BLaER1 treated with 17β-estradiol and CSF1 and Interleukin-3, amounts not matched to agents 10 nM and 100 nM (cell line): ENCODE measurements at regions not wholly inside any gene's neighbourhood (a gene's known extent, or its start where the extent isn't known, plus 50 kb on each side); places are given as distances from the start of the nearest gene placed in this dataset.
A peak's percentile ranks its signal among the peaks of the same experiment; 100 is the strongest.
"Not testable (repeated sequence)": the region's sequence is repeated elsewhere in the genome, so short reads cannot be mapped to it uniquely, and the experiment has no call there.

Experiments used
- H3K27ac ChIP-seq, 11 experiments: shearing (Covaris generic); formaldehyde crosslinking; 2 replicates each; pipeline ENCODE4 v1.8.1; 2022
- H3K27me3 ChIP-seq, 11 experiments: shearing (Covaris generic); formaldehyde crosslinking; 2 replicates each; pipeline ENCODE4 v1.8.1; 2022
- H3K36me3 ChIP-seq, 11 experiments: shearing (Covaris generic); formaldehyde crosslinking; 2 replicates each; pipeline ENCODE4 v1.8.1; 2022
- H3K4me1 ChIP-seq, 10 experiments: shearing (Covaris generic); formaldehyde crosslinking; 2 replicates each; pipeline ENCODE4 v1.8.1; 2022
- H3K4me2 ChIP-seq, 11 experiments: shearing (Covaris generic); formaldehyde crosslinking; 2 replicates each; pipeline ENCODE4 v1.8.1; 2022
- H3K4me3 ChIP-seq, 10 experiments: shearing (Covaris generic); formaldehyde crosslinking; 2 replicates each; pipeline ENCODE4 v1.8.1; 2022
- H3K9ac ChIP-seq, 11 experiments: shearing (Covaris generic); formaldehyde crosslinking; 2 replicates each; pipeline ENCODE4 v1.8.1; 2022
- H3K9me3 ChIP-seq, 11 experiments: shearing (Covaris generic); formaldehyde crosslinking; replicated peaks in 1 of 11; 2 replicates each; pipeline ENCODE4 v1.8.1; 2022
- H4K20me1 ChIP-seq, 11 experiments: shearing (Covaris generic); formaldehyde crosslinking; 2 replicates each; pipeline ENCODE4 v1.8.1; 2022
- Cebpa-rat ChIP-seq, 11 experiments: shearing (Covaris generic); IDR thresholded peaks; 2 replicates each; pipeline ENCODE4 v1.8.1; 2022

DNA sequence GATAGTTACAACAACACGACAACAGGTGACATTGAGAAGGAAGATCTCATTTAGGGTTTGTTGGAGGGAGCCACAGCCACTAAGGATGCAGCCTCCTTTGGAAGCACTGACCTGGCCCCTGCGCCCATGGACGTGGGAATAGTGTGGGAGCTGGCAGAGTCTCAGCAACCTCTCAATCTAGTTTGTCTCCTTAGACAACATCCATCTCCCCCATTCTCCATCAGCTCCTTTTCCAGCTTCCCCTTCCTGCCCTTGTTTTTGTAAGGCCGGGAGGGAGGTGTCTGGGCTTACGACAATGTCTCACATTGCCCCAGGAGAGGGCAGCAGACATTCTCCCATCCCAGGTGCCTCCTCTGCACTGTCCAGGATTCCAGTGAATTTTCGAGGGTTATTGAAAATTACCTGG, 170.2 kb upstream of the PZP start:
- Histone ChIP-seq H3K9me3 (no peaks in the 10 kb centered on the region), H3K27me3 (no peaks in the 10 kb centered on the region), H4K20me1 (no peaks in the 10 kb centered on the region), H3K4me1 (peaks cover 0 to 22% (median 14%) of the 10 kb centered on the region in 10 experiments; a peak in 15 of 20 replicates), H3K9ac (no peak overlapping the region), H3K4me2 (no peak overlapping the region), H3K36me3 (no peaks in the 10 kb centered on the region), H3K4me3 (no peak overlapping the region), H3K27ac (no peak overlapping the region)
- no peak for TF ChIP-seq Cebpa-rat (IDR thresholded peaks at IDR 0.05)

DNA sequence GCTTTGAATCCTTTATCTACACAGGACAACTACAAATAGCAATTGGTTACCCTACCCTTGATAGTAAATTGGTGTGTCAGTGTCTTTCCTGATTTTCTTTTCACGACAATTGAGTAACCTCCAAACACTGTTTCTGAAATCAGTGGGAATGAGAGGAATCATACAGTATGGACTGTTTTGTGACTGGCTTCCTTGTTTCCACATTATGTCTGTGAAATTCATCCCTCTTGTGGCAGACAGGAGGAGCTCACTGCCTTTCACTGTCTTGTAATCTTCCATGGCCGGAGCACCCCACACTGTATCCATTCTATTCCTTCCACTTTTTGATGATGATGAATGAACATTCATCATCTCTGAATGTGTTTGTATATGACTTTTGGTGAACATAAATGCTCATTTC, 164.0 kb upstream of the PZP start:
- no peaks in the 10 kb centered on the region for H3K9me3 ChIP-seq
- no peak overlapping the region for H3K27ac ChIP-seq
- H4K20me1 ChIP-seq, result no peaks in the 10 kb centered on the region
- H3K36me3 ChIP-seq, result no peaks in the 10 kb centered on the region
- no peak overlapping the region for H3K4me3 ChIP-seq
- no peak for TF ChIP-seq Cebpa-rat (IDR thresholded peaks at IDR 0.05)
- peaks cover 0 to 8% (median 0%) of the 10 kb centered on the region in 10 experiments; a peak in 4 of 20 replicates for H3K4me1 ChIP-seq
- H3K27me3 ChIP-seq, result no peaks in the 10 kb centered on the region
- H3K4me2 ChIP-seq, result no peak overlapping the region
- H3K9ac ChIP-seq, result no peak overlapping the region

DNA sequence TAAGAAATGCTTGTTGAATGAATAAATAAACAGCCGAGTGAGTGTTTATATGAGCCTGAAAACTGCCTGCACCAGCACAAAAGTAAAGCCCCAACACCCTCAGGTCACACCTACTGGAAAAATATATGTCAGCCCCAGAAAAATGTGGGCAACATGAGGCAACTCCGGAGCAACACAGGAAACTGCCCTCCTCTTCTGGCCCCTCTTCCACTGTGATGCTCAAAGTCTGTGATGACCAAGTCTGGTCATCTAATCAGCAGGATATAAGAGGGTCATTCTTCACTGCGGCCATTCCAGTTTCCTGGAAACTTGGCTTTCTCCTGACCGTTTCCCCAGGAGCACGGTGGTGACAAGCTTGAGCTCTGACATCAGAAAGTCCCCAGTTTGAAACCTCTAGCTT, 159.6 kb upstream of the PZP start:
- H3K27me3 ChIP-seq, result no peaks in the 10 kb centered on the region
- TF ChIP-seq Cebpa-rat (IDR thresholded peaks at IDR 0.05), result no peak
- H3K27ac ChIP-seq, result no peak overlapping the region
- H3K4me1 ChIP-seq, result peaks cover 20 to 48% (median 30%) of the 10 kb centered on the region in 10 experiments
- no peak overlapping the region for H3K4me3 ChIP-seq
- no peaks in the 10 kb centered on the region for H3K36me3 ChIP-seq
- H3K9ac ChIP-seq, result no peak overlapping the region
- H4K20me1 ChIP-seq, result no peaks in the 10 kb centered on the region
- no peaks in the 10 kb centered on the region for H3K9me3 ChIP-seq
- 0 out of 22 replicates have a peak overlapping the region, but pooled peaks of 1 of the 11 experiments have one; percentile 10 for H3K4me2 ChIP-seq

DNA sequence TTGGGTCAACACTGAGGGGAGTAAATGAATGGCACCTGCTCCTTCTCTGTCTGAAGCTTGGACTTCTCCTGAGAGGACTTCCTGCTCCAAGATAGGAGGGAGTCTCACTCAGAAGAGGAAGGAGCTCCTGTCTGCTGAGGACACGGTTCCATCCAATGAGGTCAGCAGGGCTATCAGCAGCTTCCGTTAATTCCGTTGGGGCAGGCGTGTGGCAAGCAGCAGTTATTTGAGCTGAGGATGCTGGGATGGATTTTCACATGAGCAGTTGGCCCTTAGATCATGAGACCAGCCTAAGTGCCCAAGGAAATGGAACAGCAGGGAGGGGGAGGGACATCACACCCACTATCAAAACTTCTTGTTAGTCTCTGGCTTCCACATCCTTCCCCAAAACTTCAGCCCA, 159.0 kb upstream of the PZP start:
- Histone ChIP-seq H3K27me3 (no peaks in the 10 kb centered on the region), H3K27ac (no peak overlapping the region), H3K9me3 (no peaks in the 10 kb centered on the region), H3K4me1 (peaks cover 20 to 48% (median 30%) of the 10 kb centered on the region in 10 experiments), H3K4me3 (no peak overlapping the region), H3K36me3 (no peaks in the 10 kb centered on the region), H4K20me1 (no peaks in the 10 kb centered on the region), H3K9ac (no peak overlapping the region), H3K4me2 (peak overlapping the region in 3 of 11 experiments; percentile 10 to 25 (median 12); a peak in 1 of 22 replicates)
- no peak for TF ChIP-seq Cebpa-rat (IDR thresholded peaks at IDR 0.05)

DNA sequence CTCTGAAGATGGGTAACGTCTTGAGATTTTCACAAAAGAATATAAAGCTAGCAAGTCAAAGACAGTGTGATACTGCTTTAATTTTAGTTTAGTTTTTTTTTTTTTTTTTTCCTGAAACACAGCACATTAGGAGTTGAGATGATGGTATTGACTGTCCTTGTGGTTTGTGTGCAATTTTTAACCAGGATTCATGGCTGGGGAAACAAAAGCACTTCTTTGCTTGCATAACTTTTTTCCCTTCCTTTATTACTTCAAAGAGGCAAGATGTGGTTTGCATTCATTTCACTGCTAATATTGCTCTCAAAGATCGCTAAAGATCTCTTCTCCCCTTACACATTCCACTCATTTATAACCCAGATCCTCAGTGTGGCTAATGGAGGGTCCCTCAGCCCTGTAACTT, 157.1 kb upstream of the PZP start:
- H3K9ac ChIP-seq, result peak overlapping the region in 8 of 11 experiments; percentile 16 to 55 (median 38); a peak in 10 of 22 replicates
- H3K4me2 ChIP-seq, result peak overlapping the region; percentile 45 to 90 (median 71)
- peak overlapping the region in 9 of 11 experiments; percentile 26 to 73 (median 64); a peak in 16 of 22 replicates for H3K27ac ChIP-seq
- no peaks in the 10 kb centered on the region for H4K20me1 ChIP-seq
- H3K27me3 ChIP-seq, result no peaks in the 10 kb centered on the region
- no peaks in the 10 kb centered on the region for H3K9me3 ChIP-seq
- H3K36me3 ChIP-seq, result no peaks in the 10 kb centered on the region
- H3K4me1 ChIP-seq, result peaks cover 20 to 48% (median 30%) of the 10 kb centered on the region in 10 experiments
- TF ChIP-seq Cebpa-rat (IDR thresholded peaks at IDR 0.05), result 0 out of 22 replicates have a peak, but pooled peaks of 1 of the 11 experiments have one; percentile 32
- peak overlapping the region in 3 of 10 experiments; percentile 8 to 14 (median 10); a peak in 4 of 20 replicates for H3K4me3 ChIP-seq

DNA sequence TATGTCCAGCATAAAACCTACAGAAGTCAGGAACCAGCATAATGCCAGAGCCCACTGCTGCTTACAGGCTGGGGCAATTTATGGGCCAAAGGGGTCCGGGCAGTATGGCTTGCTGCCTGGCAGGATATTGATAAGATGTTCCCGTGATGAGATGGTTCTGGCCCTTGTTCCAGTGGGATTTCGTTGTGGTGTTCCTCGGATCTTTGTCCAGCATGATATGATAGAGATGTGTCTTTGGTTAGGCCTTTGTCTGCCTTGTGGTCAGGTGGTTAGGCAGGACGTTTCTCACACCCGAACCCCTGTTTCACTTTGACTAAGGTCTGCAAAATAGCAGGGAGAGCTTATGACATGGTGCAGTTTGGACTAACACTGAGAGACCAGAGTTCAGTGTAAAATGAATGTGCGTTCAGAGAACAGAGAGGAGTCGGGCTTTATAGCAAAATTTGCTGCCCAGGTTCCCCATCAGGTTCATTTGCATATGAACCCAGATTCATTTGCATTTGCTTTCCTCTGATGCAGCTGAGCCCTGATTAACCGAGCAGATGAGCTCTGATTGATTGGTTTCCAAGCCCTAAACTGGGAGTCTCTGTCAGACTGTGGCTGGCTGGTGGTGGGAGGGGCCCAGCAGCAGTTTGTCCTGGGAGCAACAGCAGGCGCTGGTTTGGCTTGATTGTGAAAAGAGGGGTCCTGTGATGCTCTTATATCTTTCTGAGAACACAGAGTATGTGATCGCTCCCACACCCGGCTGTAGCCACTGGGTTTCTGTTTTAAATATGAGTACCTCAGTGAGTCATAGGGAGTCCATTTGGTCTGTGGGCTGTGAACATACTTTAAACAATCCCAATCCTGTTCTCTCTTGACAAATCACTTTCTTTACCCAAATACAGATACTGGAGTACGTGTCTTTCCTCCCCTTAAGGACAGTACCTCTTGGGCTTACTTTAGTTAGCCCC, 156.3 kb upstream of the PZP start:
- peak overlapping the region in 3 of 10 experiments; percentile 8 to 14 (median 10); a peak in 4 of 20 replicates for H3K4me3 ChIP-seq
- peak overlapping the region in 9 of 11 experiments; percentile 26 to 73 (median 64); a peak in 17 of 22 replicates for H3K27ac ChIP-seq
- peaks cover 20 to 48% (median 30%) of the 10 kb centered on the region in 10 experiments for H3K4me1 ChIP-seq
- H3K27me3 ChIP-seq, result no peaks in the 10 kb centered on the region
- H3K4me2 ChIP-seq, result peak overlapping the region; percentile 45 to 90 (median 71)
- TF ChIP-seq Cebpa-rat (IDR thresholded peaks at IDR 0.05), result no peak
- H3K9me3 ChIP-seq, result no peaks in the 10 kb centered on the region
- H3K36me3 ChIP-seq, result no peaks in the 10 kb centered on the region
- no peaks in the 10 kb centered on the region for H4K20me1 ChIP-seq
- H3K9ac ChIP-seq, result peak overlapping the region in 8 of 11 experiments; percentile 16 to 55 (median 38); a peak in 12 of 22 replicates

DNA sequence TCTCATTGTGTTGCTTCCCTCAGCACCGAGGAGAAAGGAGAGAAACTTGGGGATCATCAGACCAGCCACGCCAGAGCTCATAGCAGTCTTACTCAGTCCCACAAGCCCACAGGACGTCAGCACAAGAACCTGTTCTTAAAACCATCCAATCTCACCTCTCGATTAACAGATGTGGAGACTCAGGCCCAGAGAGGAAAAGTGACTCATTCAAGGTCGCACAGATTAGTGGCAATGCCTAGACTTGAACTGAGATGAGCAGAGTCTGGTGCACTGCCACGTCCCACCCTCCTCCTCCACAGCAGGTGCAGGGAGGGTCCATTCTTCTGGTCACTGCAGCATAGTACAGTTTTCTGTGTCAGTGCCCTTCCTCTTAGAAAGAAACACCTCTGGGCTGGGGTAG, 154.9 kb upstream of the PZP start:
- Histone ChIP-seq H3K27ac (no peak overlapping the region), H3K9me3 (peaks cover 0 to 4% (median 0%) of the 10 kb centered on the region in 11 experiments; a peak in 3 of 22 replicates), H4K20me1 (no peaks in the 10 kb centered on the region), H3K27me3 (no peaks in the 10 kb centered on the region), H3K4me3 (no peak overlapping the region), H3K36me3 (no peaks in the 10 kb centered on the region), H3K4me2 (peak overlapping the region in 4 of 11 experiments; percentile 32 to 90 (median 82); a peak in 4 of 22 replicates), H3K4me1 (peaks cover 20 to 48% (median 30%) of the 10 kb centered on the region in 10 experiments), H3K9ac (no peak overlapping the region)
- TF ChIP-seq Cebpa-rat (IDR thresholded peaks at IDR 0.05), result no peak

DNA sequence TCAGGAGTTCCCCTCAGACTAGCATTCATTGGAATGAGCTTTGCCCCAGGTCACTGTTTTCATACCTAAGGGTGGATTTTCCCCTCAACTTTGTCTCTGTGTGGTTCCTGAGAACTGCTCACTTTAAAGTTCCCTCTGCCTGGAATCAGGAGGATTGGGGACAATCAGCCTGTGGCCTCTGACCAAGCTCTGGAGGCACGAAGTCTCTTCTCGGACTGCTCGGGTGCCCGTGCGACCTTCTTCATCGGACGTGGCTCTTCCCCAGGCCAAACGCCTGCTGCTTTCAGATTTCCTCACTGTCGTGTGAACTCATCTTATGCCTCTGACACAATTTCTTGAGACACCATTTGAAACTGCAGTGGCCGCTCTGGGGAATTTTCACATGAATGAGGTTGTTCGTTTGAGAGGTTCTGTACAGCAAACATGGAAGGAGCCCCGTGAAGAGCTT, 153.7 kb upstream of the PZP start:
- Histone ChIP-seq H3K36me3 (no peaks in the 10 kb centered on the region), H3K9me3 (peaks cover 0 to 4% (median 0%) of the 10 kb centered on the region in 11 experiments; a peak in 4 of 22 replicates), H3K4me3 (no peak overlapping the region), H3K27ac (peak overlapping the region in 1 of 11 experiments; percentile 7; a peak in 1 of 22 replicates), H3K4me1 (peaks cover 20 to 39% (median 28%) of the 10 kb centered on the region in 10 experiments), H3K27me3 (no peaks in the 10 kb centered on the region), H3K9ac (no peak overlapping the region), H4K20me1 (no peaks in the 10 kb centered on the region), H3K4me2 (no peak overlapping the region)
- TF ChIP-seq Cebpa-rat (IDR thresholded peaks at IDR 0.05), result no peak

DNA sequence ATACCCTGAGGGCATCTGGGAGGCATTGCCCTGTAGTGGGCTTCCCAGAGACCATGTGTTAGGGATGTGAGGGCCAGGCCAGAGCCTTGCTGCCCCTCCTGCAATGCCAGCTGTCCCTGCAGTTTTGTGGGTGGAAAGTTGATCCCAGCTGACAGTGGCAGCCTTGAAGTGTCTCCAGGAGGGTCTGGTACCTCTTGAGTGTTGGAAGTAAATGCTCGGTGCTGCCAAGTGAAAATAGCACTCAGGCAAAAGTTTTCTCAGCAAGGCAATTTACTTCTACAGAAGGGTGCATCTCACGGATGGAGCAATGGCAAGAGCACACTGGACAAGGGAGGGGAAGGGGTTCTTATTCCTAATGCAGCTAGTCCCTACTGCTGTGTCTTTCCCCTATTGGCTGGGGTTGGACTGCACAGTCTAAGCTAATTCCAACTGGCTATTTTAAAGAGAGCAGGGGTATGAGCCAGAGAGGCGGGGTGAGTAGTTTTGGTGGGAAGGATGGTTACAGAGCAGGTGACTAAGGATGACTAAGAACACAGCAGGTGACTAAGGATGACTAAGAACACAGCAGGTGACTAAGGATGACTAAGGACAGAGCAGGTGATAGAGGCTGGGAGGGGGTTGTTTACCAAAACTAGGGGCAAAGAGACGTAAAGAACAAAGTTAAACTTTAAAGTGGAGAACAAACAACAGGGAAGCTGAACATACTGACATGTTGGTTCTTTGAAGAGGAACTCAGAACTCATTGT, 146.0 kb upstream of the PZP start:
- not testable (repeated sequence) for H3K27me3 ChIP-seq, H4K20me1 ChIP-seq, H3K9ac ChIP-seq, H3K4me2 ChIP-seq, H3K27ac ChIP-seq
- Histone ChIP-seq H3K9me3 (peaks cover 35 to 53% (median 44%) of the 10 kb centered on the region in 11 experiments), H3K4me1 (peaks cover 0 to 14% (median 10%) of the 10 kb centered on the region in 10 experiments; a peak in 14 of 20 replicates), H3K36me3 (peaks cover 0 to 18% (median 11%) of the 10 kb centered on the region in 11 experiments; a peak in 11 of 22 replicates), H3K4me3 (0 out of 20 replicates have a peak overlapping the region, but pooled peaks of 1 of the 10 experiments have one; percentile 31)
